DMS53 treated with DMSO at 0.1 percent for 48 hours (cell line): ENCODE measurements at regions not wholly inside any gene's neighbourhood (a gene's known extent, or its start where the extent isn't known, plus 50 kb on each side); places are given as distances from the start of the nearest gene placed in this dataset.
A peak's percentile ranks its signal among the peaks of the same experiment; 100 is the strongest.
"Not testable (repeated sequence)": the region's sequence is repeated elsewhere in the genome, so short reads cannot be mapped to it uniquely, and the experiment has no call there.

Experiments
- DNase-seq: peaks from one replicate; lab custom pipeline; 2025; ENCODE audit not compliant: unreplicated experiment; lab: John Stamatoyannopoulos, UW

DNA sequence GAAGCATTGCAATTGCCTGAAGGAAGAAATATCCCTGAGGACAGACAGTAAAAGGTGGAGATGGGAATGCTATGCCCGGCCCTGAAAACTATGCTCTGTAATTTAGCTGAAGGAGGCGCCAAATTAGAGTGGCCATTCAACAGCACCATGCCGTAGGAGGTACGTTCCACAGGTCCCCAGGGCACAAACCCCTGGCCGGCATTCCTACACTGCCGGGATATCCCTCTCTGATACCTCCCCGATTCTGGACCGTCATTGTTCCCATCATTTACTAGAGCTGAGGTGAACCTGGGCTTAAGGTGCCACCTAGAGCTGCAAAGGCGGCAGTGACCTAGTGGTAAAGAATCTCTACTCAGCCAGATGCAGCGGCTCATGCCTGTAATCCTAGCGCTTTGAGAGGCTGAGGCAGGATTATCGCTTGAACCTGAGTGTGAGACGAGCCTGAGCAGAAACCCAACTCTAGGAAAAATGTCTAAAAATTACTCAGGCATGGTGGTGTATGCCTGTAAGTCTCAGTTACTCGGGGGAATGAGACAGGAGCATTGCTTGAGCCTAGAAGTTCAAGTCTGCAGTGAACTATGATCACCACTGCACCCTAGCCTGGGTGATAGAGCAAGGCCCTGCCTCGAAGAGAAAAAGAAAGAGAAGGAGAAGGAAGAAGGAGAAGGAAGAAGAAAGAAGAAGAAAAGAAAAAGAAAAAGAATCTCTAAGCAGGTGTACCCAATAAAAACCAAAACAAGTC is 53.0 kb upstream of the TNKS2 start:
- peak; percentile 80 for DNase-seq

DNA sequence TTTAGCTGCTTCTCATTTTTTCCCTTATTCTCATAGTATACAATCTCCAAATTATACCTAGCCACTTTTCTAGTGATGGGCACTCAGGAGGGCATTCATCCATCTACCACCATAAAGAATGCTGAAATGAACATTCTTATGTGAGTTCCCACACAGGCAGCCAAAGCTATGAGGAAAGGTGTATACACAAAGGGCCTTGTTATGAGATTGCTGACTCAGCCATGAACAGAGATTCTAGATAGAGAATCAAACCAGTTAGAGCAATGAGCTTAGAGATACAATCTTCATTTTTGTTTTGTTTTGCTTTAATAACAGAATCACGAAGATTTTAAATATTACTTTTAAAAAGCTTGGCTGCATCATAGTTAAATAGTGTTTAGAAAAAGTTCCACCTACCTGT is 54.8 kb upstream of the TNKS2 start:
- no peak for DNase-seq

DNA sequence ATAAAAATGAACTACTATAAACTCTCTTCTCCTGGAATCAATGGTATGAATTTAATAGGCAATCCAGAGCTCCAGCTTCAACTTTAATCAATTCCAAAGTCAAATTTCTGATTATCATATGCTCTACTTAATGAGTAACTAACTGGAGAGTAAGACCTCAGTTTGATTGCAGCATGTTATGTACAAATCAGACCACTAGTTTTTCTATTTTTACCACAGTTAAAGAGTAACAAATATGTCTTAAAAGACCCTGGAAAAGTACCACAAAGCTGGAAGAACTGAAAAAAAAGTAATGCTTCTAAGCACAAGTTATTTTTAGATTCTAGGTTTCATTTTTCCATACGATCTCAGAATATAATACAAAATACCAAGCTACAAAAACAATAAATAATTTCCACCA is 56.0 kb upstream of the TNKS2 start:
- DNase-seq, result no peak

DNA sequence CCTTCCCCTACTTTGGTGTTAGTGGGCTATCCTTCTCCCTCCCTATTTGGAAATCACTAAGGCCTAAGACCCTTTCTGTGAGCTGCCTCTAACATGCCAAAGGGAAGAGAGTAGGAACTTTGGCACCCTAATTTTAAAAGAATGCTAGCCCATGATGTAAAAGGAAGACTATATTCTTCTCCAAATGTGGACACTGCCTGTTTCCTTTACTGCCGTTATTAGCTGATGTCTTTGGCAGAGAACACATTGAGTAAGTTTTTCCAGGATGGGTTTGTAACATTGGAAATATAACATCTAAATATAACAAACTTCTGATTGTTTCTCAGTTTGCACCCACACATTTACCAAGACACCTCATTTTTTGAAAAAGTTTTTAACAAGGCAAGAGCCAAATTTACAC is 56.9 kb upstream of the TNKS2 start:
- DNase-seq, result no peak

DNA sequence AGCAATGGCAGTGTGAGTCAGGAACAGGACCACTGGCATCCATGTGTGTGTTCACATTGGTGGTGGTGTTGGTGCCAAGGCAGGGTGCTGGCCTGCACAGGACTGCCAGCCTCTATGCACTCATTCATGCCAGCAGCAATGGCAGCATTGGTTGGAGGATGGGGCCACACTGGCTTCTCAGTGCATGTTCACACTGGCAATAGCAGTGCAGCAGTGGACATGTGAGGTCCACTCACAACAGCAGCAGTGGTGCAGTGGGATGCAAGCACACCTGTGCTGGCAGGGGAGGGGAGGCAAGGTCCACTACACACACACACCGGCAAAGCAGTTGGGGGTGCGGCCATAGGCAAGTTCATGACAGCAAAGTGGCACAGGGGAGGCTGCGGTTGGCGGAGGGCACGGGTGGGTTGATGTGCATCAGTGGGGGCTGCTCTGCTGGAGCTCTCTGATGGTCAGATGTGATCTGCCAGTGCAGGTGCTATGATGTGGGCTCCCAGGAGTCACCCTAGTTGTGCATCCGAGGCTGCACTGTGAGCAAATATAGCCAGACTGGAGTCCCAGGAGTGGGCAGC is 57.8 kb upstream of the TNKS2 start:
- DNase-seq, result no peak

DNA sequence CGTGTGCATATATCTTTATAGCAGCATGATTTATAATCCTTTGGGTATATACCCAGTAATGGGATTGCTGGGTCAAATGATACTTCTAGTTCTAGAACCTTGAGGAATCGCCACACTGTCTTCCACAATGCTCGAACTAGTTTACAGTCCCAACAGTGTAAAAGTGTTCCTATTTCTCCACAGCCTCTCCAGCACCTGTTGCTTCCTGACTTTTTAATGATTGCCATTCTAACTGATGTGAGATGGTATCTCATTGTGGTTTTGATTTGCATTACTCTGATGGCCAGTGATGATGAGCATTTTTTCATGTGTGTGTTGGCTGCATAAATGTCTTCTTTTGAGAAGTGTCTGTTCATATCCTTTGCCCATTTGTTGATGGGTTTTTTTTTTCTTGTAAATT is 66.0 kb upstream of the TNKS2 start:
- not testable (repeated sequence) for DNase-seq

DNA sequence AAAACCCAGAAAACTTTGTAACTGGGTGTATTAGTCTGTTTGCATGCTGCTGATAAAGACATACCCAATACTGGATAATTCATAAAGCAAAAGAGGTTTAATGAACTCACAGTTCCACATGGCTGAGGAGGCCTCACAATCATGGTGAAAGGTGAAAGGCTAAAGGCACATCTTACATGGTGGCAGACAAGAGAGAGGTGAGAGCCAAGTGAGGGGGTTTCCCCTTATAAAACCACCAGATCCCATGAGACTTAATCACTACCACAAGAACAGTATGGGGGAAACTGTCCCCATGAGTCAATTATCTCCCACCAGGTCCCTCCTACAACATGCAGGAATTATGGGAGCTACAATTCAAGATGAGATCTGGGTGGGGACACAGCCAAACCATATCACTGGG is 68.9 kb upstream of the TNKS2 start:
- DNase-seq, result not testable (repeated sequence)

DNA sequence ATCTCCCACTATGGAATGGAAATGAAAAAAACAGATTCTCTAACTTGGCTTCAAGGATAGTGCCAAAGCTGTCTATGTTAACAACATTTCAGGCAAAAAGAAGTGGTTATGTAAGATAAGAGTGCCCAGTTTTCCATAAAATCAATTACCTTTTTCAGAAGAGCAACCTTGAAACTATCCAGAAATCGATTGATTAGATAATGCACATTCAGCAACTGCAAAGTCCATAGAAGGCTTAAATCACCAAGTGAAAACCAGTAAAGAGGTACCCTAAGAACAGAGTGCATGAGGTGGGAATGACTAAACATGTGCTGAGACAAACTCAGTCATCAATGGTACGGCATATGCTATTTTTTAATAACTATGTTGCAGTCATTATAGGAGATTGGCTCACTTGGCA is 71.9 kb upstream of the TNKS2 start:
- DNase-seq, result no peak

DNA sequence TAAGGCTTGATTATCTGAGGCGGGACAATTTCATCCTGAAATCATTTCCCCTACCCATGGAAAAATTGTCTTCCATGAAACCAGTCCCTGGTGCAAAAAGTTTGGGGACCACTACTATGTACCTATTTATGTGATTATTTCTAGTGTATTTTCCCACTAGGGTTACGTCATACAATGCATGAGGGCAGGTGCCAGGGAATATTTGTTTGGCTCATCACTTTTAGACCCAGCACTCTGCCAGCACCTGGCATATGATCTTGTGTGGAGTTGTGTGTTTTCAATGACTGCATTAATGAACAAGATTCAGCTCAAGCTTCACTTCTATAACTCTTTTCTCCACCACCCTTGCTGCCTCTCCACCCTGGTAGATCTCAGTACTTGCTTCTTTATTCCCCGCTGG is 73.3 kb upstream of the TNKS2 start:
- no peak for DNase-seq

DNA sequence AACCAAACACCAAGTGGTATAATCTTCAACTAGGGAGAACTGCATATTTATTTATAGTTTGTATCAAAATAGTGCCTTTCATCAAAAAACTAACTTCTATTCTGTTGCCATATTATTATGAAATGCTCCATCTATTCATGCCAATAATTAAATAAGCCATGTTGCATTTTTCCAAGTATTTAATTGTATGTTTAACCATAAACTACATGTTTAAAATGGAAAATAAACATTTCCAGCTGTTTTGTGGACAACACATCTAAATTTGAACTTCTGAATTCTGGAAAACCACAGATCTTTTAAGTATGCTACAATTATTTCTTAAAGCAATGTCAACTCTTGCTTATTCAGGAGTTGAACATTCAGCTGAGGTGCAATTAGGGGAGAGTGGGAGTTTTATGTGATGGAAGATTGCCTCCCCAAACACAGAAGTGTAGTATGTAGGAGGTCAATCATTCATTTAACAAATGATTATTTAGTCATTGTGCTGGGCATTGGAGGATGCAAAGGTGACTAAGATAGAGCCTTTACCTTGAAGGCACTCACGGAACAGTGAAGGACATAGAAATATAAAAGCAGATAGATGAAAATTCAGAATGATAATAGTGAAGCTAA is 80.7 kb upstream of the PPP1R3C start:
- no peak for DNase-seq

DNA sequence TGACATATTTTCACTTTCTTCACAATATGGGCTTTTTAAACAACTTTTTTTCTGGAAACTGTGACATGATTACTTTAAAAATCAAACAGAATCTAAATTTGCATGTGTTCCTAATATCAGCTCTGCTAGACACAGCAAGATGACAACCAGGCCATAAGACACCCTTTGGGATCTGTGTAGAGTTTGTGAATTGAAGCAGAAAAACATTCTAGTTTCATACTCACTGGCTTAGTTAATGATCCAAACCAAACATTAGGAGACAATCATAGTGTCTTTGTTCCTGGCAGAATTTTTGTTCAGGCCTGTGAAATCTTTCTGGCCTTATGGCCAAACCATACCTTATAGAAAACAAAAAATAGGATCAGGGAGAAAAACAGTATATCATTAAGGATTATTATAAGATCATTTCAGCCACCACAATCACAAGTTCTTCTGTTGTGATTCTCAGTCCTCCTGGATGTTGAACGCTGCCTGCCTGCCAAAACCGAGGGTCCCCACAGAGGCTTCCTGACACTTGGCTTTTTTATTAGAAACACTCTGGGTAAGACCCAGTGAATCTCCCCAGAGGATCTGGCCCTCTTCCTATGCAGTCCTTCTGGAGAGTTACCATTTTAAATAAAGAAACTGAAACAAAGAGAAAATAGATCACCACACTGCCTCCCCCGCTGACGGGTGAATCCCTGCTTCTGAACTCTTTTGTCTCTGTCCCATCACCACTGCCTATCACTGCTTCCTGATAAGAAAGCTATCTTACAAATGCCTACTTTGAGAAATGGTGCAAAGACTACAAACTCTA is 79.2 kb upstream of the PPP1R3C start:
- DNase-seq, result no peak

DNA sequence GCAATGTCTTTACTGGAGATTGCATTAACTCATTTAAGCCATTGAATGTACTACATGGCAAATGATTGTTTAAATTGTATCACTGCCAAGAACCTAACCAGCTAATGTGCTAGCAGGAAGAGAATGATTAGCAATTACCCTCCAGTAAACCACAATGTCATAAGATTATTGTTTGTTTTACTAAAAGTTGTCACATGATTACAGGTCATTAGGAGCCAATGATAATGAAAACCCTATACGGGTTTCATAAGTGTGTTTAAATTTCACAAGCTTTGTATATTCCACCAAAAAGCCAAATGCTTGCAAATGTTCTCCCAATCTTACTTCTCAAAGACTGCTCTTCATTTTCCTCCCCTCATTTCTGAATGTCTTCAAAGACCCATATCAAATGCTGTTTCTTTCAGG is 76.5 kb upstream of the PPP1R3C start:
- DNase-seq, result no peak

DNA sequence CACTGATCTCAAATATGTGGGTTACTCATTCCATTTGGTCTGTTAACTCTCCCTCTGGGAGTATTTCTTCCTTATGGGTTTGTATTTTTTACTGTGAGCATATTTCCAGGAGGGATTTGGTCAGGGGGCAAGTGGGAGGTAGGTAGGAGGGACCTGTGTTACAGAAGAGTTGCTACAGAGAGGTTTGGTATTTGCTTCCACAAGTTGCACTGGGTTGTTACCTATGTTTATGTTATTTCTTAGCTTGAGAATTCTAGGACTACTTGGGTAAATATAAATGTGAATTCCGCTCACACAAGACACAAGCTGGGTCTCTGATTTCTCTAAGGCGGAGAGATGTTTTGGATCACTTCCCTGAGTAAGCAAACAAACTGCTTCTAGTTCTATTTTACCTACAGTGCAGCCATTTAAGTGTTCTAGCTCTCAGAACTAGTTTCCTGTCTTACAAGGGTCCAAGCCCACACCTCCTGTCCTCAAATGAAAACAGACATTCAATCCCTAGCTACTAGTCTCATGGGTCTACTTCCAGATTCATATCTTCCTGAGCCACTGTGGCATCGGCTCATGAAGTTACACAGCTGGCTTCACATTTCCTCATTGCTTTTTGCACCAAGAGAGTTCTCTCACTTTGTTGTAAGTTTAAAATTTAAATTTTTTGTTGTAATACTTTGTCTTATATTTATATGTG is 75.4 kb upstream of the PPP1R3C start:
- DNase-seq, result no peak

DNA sequence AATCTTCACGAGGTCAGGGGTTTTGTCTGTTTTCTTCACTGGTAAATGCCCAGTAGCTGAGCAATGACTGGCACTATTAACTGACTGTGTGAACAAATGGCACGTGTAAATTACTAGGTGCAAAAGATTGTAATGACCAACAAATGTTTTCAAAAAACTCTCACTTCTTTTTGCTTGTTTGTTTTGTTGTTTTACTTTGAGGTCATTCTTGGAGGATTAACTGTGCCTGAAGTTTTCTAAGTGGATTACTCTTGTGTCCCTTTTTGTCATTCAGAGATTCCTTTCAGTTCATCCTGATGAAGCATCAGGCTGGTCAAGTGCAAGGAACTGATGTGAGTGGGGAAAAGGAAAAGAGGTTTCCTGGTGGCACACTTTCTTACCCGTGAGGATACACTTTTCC is 74.4 kb upstream of the PPP1R3C start:
- DNase-seq, result no peak

DNA sequence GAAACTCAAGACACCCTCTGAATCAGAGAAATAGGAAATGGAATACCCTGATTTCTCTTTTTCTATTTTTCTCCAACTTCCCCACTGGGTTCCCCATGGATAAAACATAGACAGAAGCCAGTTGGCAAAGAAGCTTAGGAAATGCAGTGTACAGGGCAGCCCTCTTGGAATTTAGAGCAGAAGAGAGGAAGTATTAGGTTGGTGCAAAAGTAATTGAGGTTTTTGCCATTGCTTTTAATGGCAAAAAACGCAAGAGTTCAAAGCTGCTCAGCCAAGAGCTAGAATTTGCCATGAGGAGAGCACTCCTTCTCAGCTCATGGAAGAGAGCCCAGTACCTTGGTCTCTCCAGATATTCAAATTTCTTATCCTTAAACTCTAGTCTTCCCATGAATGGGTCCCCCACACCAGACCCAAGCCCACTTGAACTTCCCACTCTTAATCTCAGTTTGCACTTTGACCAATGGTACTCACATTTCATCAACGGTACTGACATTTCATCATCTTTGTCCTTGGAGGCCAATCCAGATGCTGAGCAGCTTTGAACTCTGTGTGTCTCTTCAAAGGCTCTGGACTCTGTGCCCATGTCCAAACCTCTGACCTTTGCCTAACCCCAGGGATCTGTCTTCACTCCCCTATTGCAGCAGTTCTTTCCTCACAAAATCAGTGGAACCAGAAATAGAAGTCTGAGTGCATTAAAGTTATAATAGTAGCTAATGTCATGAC is 73.2 kb upstream of the PPP1R3C start:
- no peak for DNase-seq

DNA sequence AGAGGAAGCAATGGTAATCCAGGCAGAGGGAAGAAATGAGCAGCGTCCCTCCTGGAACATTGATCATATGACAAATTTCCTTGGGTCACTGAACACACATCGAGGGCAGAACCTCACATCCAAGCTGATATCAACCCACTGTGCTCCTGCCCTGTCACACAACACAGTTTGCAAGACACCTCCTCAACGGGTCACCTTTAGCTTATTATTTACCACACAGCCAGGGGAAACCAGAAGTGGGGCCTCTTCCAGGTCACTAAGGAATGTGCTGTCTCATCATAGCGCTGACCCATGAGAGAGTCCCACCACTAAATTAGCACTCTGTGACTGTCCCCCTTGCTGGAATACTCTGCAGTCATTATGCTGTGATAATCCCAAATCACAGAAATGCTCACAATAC is 69.7 kb upstream of the PPP1R3C start:
- no peak for DNase-seq

DNA sequence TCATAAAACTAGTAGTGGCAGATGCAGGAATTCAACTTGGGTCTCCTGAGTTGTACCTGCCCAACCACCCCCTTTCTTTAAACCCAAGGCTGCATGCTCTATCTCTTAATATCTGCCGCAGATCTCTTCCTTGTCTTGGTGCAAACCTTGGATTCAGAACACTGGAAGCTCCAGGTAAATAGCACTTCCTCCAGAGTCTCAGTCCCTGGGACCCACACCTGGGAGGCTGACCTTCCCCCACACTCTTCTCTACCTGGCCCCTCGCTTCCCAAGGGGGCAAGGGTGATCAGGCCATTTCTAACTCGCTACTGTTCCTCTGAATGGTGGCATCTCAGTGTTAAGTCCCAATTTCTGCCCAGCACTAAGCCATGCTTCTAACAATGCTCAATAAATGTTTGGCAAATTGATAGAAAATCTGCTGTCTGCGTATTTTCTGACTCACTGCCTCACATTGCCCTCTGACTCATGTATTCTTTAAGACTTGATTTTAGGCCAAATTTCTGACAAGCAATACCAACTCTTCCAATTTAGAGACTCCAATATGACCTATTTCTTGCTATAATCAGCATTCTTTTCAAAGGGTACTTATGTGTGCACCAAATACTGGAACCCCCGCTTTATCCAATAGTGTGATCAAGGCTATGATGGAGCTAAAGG is 68.0 kb upstream of the PPP1R3C start:
- DNase-seq, result no peak

DNA sequence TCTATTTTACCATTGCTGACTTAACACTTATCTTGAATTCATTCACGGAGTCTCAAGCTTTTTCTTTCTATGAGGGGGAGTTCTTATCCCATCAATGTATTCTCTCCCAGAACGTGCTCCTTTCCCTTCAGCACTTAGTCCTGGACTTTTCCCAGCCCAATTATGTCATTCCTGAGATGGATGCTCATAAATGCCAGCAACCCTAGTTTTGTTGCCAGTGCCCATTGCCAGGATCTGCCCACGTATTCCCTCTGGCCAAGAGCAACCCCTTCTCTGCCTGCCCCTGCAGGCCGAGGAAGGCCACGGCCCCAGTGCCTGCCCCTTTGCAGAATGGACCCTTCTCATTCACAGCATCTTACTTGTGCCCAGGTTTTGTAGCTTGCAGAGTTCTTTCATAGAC is 67.4 kb upstream of the PPP1R3C start:
- no peak for DNase-seq

DNA sequence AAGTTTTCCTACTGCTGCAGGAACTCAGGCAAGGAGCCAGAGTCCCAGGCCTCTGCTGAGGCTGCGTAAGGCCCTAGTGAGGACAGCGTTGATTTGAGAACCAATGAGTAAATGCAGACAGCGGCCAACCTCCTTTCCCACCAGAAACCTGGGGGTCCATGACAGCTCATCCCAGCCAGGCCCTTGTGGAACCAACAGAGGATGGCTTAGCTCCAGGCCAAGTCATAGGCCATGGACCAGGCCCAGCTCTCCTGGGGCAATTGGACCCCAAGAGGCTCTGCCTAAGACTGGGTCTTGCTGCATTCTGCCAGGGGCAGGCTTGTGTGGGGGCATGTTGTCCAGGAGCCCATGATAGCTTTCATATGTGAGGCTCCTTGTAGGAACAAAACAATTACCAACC is 65.4 kb upstream of the PPP1R3C start:
- DNase-seq, result no peak

DNA sequence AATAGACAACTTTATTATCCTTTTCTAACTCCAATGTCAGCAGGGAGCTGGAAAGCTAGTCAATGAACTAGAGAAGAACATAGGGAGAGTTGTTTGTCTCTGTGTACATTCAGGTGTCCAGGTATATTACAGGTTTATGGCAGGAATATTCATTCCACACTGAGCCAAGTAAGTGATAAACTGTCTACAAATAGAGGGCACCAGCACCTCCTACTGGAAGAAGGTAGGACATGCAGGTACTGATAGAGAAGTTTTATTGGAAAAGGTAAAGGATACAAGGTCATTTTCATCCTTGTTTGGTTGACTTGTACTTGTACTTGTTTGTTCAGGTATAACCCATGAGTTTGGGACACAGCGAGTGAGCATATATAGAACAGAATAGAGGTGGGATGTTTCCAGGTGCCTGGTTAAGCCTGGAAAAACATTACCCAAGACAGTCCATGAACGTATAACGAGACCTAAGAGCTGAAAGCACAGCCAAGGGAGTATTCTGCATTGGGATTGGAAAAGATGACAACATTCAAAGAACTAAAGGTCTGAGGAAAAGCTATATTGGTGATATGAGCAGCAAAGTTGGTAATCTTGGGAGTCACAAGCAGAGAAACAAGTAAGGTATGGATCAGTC is 61.4 kb upstream of the PPP1R3C start:
- peak; percentile 31 for DNase-seq
